LNCaP clone FGC (cell line): ENCODE measurements at regions not wholly inside any gene's neighbourhood (a gene's known extent, or its start where the extent isn't known, plus 50 kb on each side); places are given as distances from the start of the nearest gene placed in this dataset.

Source experiments
- DNase-seq: peaks from one replicate; pipeline ENCODE4 v3.0.0-alpha.2; 2011; ENCODE audit warnings: low read depth
- H3K4me3 ChIP-seq: 2 replicates; pipeline ENCODE4 v1.5.1; 2011; ENCODE audit warnings: mild to moderate bottlenecking, low read depth, low read length, control low read depth
- TF ChIP-seq, protein P1 (sequence below): IDR thresholded peaks from 2 replicates; pipeline ENCODE4 v1.5.1; 2012; ENCODE audit warnings: mild to moderate bottlenecking; ENCODE audit not compliant: control insufficient read depth, insufficient read depth; ENCODE audit errors: extremely low read depth

DNA sequence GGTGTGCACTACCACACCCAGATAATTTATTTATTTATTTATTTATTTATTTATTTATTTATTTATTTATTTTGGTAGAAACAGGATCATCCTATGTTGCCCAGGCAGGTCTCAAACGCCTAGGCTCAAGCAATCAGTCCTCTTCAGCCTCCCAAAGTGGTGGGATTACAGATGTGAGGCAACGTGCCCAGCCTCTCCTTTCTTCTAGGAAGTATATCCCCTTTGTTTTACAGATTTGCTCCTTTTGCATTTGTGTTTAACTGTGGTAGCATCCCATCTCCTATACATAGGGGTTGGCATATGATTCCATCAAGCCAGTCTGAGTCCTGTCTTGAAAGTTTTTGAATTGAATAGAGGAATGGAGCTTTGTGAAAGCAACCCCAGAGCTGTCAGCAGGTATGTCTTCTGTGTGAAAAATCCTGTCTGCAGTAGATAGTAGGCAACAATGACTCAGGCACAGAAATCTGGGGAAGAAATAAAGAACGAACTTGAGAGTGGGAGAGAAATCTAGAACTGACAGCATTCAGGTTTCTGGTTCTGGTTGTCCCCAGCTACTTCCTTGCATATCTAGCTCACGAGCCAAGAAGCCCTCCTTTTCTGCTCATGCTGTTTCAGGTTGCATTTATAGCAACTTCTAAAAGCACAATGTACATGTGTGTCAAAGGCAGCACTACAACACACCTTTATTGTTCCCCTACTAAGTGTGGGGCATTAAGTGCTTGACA, 113.7 kb upstream of the LSM6 start:
- TF ChIP-seq, protein P1, sequence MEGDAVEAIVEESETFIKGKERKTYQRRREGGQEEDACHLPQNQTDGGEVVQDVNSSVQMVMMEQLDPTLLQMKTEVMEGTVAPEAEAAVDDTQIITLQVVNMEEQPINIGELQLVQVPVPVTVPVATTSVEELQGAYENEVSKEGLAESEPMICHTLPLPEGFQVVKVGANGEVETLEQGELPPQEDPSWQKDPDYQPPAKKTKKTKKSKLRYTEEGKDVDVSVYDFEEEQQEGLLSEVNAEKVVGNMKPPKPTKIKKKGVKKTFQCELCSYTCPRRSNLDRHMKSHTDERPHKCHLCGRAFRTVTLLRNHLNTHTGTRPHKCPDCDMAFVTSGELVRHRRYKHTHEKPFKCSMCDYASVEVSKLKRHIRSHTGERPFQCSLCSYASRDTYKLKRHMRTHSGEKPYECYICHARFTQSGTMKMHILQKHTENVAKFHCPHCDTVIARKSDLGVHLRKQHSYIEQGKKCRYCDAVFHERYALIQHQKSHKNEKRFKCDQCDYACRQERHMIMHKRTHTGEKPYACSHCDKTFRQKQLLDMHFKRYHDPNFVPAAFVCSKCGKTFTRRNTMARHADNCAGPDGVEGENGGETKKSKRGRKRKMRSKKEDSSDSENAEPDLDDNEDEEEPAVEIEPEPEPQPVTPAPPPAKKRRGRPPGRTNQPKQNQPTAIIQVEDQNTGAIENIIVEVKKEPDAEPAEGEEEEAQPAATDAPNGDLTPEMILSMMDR = no peak
- DNase-seq = no peak
- no peak overlapping the region for H3K4me3 ChIP-seq

DNA sequence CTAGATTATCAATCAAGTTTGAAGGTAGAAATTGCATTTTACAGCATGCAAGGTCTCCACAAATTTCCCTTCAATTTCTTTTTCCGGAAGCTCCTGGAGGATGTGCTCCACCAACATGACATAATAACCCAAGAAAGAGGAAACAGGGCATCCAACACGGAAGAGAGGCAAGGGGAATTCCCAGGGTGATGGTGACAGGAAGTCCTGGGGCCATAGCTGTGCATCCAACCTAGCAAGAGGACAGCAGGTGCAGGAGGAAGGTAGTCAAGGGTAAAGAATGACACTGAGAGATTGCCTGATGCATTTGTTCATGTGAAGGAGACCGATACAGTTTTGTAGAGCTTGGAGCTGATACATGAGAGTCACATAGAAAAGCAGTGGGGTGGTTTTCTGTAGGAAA, 115.7 kb upstream of the LSM6 start:
- H3K4me3 ChIP-seq = no peak overlapping the region
- TF ChIP-seq, protein P1 = no peak
- no peak for DNase-seq

DNA sequence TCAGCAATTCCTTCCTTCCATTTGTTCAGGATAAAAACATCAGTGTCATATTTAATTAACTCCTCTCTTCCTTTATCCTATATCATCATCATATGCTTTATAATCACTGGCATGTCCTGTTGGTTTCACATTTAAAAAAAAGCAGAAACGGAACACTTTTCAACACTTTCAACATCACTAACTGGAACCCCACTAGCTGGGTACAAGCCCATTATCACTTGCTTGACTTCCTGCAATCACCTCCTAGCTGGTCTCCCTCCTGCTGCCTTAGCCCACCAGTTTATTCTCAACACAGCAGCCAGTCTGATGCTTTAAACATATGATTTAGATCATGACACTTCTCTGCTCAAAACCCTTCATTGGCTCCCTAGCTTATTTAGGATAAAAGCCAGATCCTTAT, 116.4 kb upstream of the LSM6 start:
- TF ChIP-seq, protein P1 = no peak
- no peak for DNase-seq
- H3K4me3 ChIP-seq = no peak overlapping the region

DNA sequence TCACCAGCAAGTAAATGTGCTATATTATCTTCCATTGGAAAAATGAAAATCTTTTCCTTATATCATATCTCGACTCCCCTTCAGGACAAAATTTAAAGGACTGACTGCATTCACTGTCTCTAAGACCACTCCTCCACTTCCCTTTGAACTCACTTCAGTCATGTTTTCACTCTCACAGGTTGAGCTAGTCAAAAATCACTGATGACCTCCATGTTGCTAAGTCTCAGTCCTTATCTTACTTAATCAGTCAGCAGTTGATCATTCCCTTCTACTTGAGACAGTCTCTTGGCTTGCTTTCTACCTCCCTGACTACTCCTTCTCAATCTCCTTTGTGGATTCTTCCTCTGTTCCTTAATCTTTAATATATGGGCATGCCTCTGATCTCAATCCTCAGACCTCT, 117.0 kb upstream of the LSM6 start:
- TF ChIP-seq, protein P1 = no peak
- no peak for DNase-seq
- H3K4me3 ChIP-seq = no peak overlapping the region

DNA sequence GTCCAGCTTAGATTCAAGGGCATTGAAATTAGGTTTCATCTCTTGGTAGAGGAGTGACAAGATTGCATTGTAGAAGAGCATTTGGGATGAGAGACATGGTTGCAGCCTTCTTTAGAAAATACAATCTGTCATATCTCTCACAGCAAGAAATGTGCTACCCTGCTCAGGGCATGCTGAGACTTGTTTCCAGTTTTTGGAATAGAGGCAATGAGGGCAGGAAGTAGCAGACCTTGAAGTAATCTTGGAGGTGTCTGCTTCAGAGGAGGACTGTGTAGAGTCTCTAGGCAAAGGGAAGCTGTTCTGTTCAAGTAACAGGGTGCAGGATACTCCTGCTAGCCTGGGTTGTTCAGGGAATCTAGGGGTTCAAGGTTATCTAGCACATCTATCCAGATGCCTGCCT, 116.1 kb upstream of the ZNF827 start:
- no peak overlapping the region for H3K4me3 ChIP-seq
- DNase-seq = no peak
- TF ChIP-seq, protein P1 = no peak

DNA sequence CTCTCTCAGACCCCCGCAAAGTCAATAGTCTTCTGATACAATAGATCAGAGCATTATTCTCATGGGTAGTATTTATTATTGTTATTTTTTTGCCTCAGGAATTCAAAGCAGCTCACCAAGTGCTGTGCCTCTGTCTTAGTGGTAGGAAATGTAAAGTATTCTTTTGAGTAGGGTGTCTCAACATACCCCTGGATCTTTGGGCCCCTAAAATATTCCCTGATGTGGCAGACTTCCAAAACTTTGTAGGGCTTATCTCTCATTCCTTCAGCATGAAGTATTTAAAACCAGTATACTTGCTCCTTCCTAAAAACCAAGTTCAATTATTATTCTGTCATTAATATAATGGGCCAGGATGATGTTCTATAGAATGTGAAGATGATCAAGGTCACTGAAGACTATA, 115.3 kb upstream of the ZNF827 start:
- H3K4me3 ChIP-seq = no peak overlapping the region
- TF ChIP-seq, protein P1 = no peak
- DNase-seq = no peak
